ENCODE measurements at regions not wholly inside any gene's neighbourhood (a gene's known extent, or its start where the extent isn't known, plus 50 kb on each side); places are given as distances from the start of the nearest gene placed in this dataset.

DNA sequence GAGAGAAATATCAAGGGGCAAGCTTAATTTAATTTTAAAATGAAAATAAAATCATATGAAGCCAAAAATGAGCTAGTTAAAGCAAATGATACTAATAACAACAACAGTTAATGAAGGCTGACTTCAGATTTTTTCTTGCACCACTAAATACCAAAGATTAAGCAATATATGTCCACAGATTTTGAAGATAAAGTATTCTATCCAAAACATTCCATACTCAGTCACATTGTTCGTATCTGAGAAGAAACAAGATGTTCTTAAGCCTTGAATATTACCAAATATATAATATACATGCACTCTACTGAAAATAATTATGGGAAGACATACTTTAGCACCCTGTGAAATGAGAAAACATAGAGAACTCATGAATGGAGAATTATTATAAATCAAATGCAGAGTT lies 593.3 kb upstream of the SYT4 start:
- no peak for TF ChIP-seq EZH2phosphoT487 (IDR thresholded peaks at IDR 0.05; ENCODE audit: insufficient read depth, low read depth)
- TF ChIP-seq EZH2 (IDR thresholded peaks at IDR 0.05; ENCODE audit: insufficient read depth, poor library complexity, severe bottlenecking), result no peak
- no peaks in the 10 kb centered on the region for H3K27me3 ChIP-seq (replicated peaks; ENCODE audit: insufficient read depth)

GRCh38 chr18:43875511-43875910 lies 598.2 kb upstream of the SYT4 start:
- Histone ChIP-seq H3K27me3 (replicated peaks; ENCODE audit: insufficient read depth) (no peaks in the 10 kb centered on the region), H3K4me2 (ENCODE audit: unreplicated experiment) (no peak overlapping the region), H3K79me2 (ENCODE audit: insufficient read depth) (no peaks in the 10 kb centered on the region), H3K9ac (no peak overlapping the region), H2AFZ (0 out of 2 replicates have a peak overlapping the region, but pooled peaks have one; percentile 17), H3K9me3 (ENCODE audit: low read depth) (no peaks in the 10 kb centered on the region), H3K4me1 (ENCODE audit: insufficient read depth) (peaks cover 5% of the 10 kb centered on the region), H3K4me3 (no peak overlapping the region), H4K20me1 (ENCODE audit: insufficient read depth) (no peaks in the 10 kb centered on the region), H3K27ac (no peak overlapping the region), H3F3A (ENCODE audit: insufficient read depth) (no peaks in the 10 kb centered on the region), H3K36me3 (ENCODE audit: low read depth) (no peaks in the 10 kb centered on the region), H3K9me2 (ENCODE audit: insufficient read depth) (no peaks in the 10 kb centered on the region)
- no peak for TF ChIP-seq EZH2 (IDR thresholded peaks at IDR 0.05; ENCODE audit: insufficient read depth, poor library complexity, severe bottlenecking)
- no peak for TF ChIP-seq EZH2phosphoT487 (IDR thresholded peaks at IDR 0.05; ENCODE audit: insufficient read depth, low read depth)
- in situ Hi-C loops (cut with MboI), result no loop called here
- DNase-seq, result peak; percentile 51
- WGBS, 2 experiments (ENCODE audit: low coverage in 1 of 2, low lambda C conversion rate in 2 of 2, missing lambda C conversion rate in 2 of 2), result 19 to 24% methylated on average over 2 of the region's 2 CpGs

More for the DNA sequence above, 593.3 kb upstream of the SYT4 start:
- Histone ChIP-seq H3K9me3 (ENCODE audit: low read depth) (no peaks in the 10 kb centered on the region), H3F3A (ENCODE audit: insufficient read depth) (peaks cover 11% of the 10 kb centered on the region), H3K4me1 (ENCODE audit: insufficient read depth) (peaks cover 20% of the 10 kb centered on the region), H3K36me3 (ENCODE audit: low read depth) (no peaks in the 10 kb centered on the region), H3K9me2 (ENCODE audit: insufficient read depth) (no peaks in the 10 kb centered on the region), H3K9ac (no peak overlapping the region), H3K27ac (no peak overlapping the region), H3K79me2 (ENCODE audit: insufficient read depth) (no peaks in the 10 kb centered on the region), H4K20me1 (ENCODE audit: insufficient read depth) (no peaks in the 10 kb centered on the region), H3K4me2 (ENCODE audit: unreplicated experiment) (no peak overlapping the region), H3K4me3 (no peak overlapping the region), H2AFZ (no peak overlapping the region)
- no peak for DNase-seq
- 39 to 40% methylated on average over 1 of the region's 1 CpG for WGBS, 2 experiments (ENCODE audit: low coverage in 1 of 2, low lambda C conversion rate in 2 of 2, missing lambda C conversion rate in 2 of 2)
- in situ Hi-C loops (cut with MboI), result no loop called here

- no peak for TF ChIP-seq EZH2phosphoT487 (IDR thresholded peaks at IDR 0.05; ENCODE audit: insufficient read depth, low read depth)
- no peak for TF ChIP-seq EZH2 (IDR thresholded peaks at IDR 0.05; ENCODE audit: insufficient read depth, poor library complexity, severe bottlenecking)
- WGBS, 2 experiments (ENCODE audit: low coverage in 1 of 2, low lambda C conversion rate in 2 of 2, missing lambda C conversion rate in 2 of 2), result 22 to 33% methylated on average over 4 of the region's 4 CpGs
- DNase-seq, result peak; percentile 20
These were observed 599.0 kb upstream of the SYT4 start for GRCh38 chr18:43876286-43876685.

DNA sequence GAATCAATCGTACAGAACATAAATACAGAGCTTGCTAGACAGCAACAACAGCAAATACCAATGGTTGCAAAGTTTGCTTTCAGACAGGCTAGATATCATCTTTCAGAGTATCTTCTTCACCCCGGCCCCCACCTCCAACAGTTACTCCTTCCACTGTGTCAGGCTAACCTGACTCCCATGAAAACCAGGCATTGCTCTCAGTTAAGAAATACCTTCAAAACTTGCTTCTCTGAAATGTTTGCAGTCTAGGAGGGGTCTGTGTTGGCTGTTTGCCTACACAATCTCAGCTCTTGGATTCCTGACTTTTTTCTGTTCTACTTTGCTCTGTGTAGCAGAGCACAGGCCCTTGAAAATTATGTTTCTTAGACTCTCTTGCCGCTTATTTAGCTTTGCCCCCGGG lies 599.5 kb upstream of the SYT4 start:
- H3K4me1 ChIP-seq (ENCODE audit: insufficient read depth), result peaks cover 5% of the 10 kb centered on the region
- no peak for DNase-seq
- H3K9me3 ChIP-seq (ENCODE audit: low read depth), result no peaks in the 10 kb centered on the region
- H2AFZ ChIP-seq, result no peak overlapping the region
- TF ChIP-seq EZH2phosphoT487 (IDR thresholded peaks at IDR 0.05; ENCODE audit: insufficient read depth, low read depth) (no peak), EZH2 (IDR thresholded peaks at IDR 0.05; ENCODE audit: insufficient read depth, poor library complexity, severe bottlenecking) (no peak)
- no peaks in the 10 kb centered on the region for H3K36me3 ChIP-seq (ENCODE audit: low read depth)
- no peaks in the 10 kb centered on the region for H3F3A ChIP-seq (ENCODE audit: insufficient read depth)
- H3K79me2 ChIP-seq (ENCODE audit: insufficient read depth), result no peaks in the 10 kb centered on the region
- no peak overlapping the region for H3K9ac ChIP-seq
- 78 to 80% methylated on average over 4 of the region's 4 CpGs for WGBS, 2 experiments (ENCODE audit: low coverage in 1 of 2, low lambda C conversion rate in 2 of 2, missing lambda C conversion rate in 2 of 2)
- H4K20me1 ChIP-seq (ENCODE audit: insufficient read depth), result no peaks in the 10 kb centered on the region
- H3K4me2 ChIP-seq (ENCODE audit: unreplicated experiment), result no peak overlapping the region
- in situ Hi-C loops (cut with MboI), result no loop called here
- no peaks in the 10 kb centered on the region for H3K9me2 ChIP-seq (ENCODE audit: insufficient read depth)
- no peak overlapping the region for H3K4me3 ChIP-seq
- H3K27ac ChIP-seq, result no peak overlapping the region
- no peaks in the 10 kb centered on the region for H3K27me3 ChIP-seq (replicated peaks; ENCODE audit: insufficient read depth)

More at GRCh38 chr18:43876286-43876685, 599.0 kb upstream of the SYT4 start:
- no peaks in the 10 kb centered on the region for H3K79me2 ChIP-seq (ENCODE audit: insufficient read depth)
- no peaks in the 10 kb centered on the region for H3F3A ChIP-seq (ENCODE audit: insufficient read depth)
- no peak overlapping the region for H2AFZ ChIP-seq
- H3K4me1 ChIP-seq (ENCODE audit: insufficient read depth), result peaks cover 5% of the 10 kb centered on the region
- no peaks in the 10 kb centered on the region for H3K9me3 ChIP-seq (ENCODE audit: low read depth)
- no peak overlapping the region for H3K9ac ChIP-seq
- H3K27ac ChIP-seq, result no peak overlapping the region
- no peak overlapping the region for H3K4me3 ChIP-seq
- no peaks in the 10 kb centered on the region for H3K36me3 ChIP-seq (ENCODE audit: low read depth)
- no peaks in the 10 kb centered on the region for H3K9me2 ChIP-seq (ENCODE audit: insufficient read depth)
- H4K20me1 ChIP-seq (ENCODE audit: insufficient read depth), result no peaks in the 10 kb centered on the region
- H3K27me3 ChIP-seq (replicated peaks; ENCODE audit: insufficient read depth), result no peaks in the 10 kb centered on the region
- in situ Hi-C loops (cut with MboI), result no loop called here
- H3K4me2 ChIP-seq (ENCODE audit: unreplicated experiment), result no peak overlapping the region
